Skeletal muscle satellite cell (primary cell): ENCODE measurements at regions not wholly inside any gene's neighbourhood (a gene's known extent, or its start where the extent isn't known, plus 50 kb on each side); places are given as distances from the start of the nearest gene placed in this dataset.

Experiments used
- H3K27me3 ChIP-seq: 2 replicates; pipeline ENCODE4 v1.7.0; 2013; ENCODE audit warnings: low read length; ENCODE audit not compliant: control insufficient read depth, insufficient read depth
- H3K36me3 ChIP-seq: 2 replicates; pipeline ENCODE4 v1.7.0; 2013; ENCODE audit warnings: mild to moderate bottlenecking, control low read depth, low read length; ENCODE audit not compliant: insufficient read depth
- H3K4me1 ChIP-seq: 2 replicates; pipeline ENCODE4 v1.7.0; 2013; ENCODE audit warnings: low read length; ENCODE audit not compliant: control insufficient read depth, insufficient read depth
- H3K4me2 ChIP-seq: 2 replicates; pipeline ENCODE4 v1.7.0; 2013; ENCODE audit warnings: mild to moderate bottlenecking, low read length
- H3K4me3 ChIP-seq: 2 replicates; pipeline ENCODE4 v1.7.0; 2013; ENCODE audit warnings: low read length
- H3K9ac ChIP-seq: 2 replicates; pipeline ENCODE4 v1.7.0; 2013; ENCODE audit warnings: mild to moderate bottlenecking, low read depth, low read length, moderate library complexity
- H3K9me3 ChIP-seq: replicated peaks from 2 replicates; pipeline ENCODE4 v1.7.0; 2013; ENCODE audit warnings: mild to moderate bottlenecking, control low read depth, low read length

- H3K4me1 ChIP-seq, result no peaks in the 10 kb centered on the region
- H3K4me3 ChIP-seq, result no peak overlapping the region
These were observed 243.9 kb downstream of the CDCA7 start for GRCh38 chr2:173598525-173598924.

DNA sequence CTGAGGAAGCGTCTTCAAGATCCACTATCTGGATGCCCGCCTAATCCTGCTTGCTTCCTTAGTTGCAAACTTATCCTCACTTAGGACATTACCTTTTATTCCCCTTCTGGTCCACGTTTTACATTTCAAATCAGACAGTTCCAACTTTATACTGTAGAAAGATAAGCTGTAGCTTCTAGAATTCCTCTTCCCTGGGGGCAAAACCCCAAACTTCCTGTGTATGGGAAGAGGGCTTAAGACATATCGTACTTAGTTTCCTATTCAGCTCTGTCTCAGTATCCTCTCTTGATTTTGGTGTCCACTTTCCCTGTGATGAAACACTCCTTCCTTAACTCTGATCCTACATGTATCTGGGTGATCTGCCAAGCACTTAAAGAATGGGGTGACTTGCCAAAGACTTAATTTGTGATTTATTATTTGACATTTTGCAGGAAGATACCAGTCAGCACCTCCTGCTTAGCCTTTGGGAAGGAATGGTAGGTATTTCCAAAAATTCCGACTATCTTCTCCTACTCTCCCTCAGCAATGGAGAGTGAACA, 245.2 kb downstream of the CDCA7 start:
- H3K4me3 ChIP-seq, result no peak overlapping the region
- H3K9me3 ChIP-seq, result peaks cover 7% of the 10 kb centered on the region
- no peak overlapping the region for H3K9ac ChIP-seq
- no peaks in the 10 kb centered on the region for H3K27me3 ChIP-seq
- no peaks in the 10 kb centered on the region for H3K36me3 ChIP-seq
- no peaks in the 10 kb centered on the region for H3K4me1 ChIP-seq
- no peak overlapping the region for H3K4me2 ChIP-seq

More at GRCh38 chr2:173598525-173598924, 243.9 kb downstream of the CDCA7 start:
- Histone ChIP-seq H3K36me3 (no peaks in the 10 kb centered on the region), H3K27me3 (no peaks in the 10 kb centered on the region), H3K9ac (no peak overlapping the region), H3K4me2 (no peak overlapping the region), H3K9me3 (peaks cover 7% of the 10 kb centered on the region)

DNA sequence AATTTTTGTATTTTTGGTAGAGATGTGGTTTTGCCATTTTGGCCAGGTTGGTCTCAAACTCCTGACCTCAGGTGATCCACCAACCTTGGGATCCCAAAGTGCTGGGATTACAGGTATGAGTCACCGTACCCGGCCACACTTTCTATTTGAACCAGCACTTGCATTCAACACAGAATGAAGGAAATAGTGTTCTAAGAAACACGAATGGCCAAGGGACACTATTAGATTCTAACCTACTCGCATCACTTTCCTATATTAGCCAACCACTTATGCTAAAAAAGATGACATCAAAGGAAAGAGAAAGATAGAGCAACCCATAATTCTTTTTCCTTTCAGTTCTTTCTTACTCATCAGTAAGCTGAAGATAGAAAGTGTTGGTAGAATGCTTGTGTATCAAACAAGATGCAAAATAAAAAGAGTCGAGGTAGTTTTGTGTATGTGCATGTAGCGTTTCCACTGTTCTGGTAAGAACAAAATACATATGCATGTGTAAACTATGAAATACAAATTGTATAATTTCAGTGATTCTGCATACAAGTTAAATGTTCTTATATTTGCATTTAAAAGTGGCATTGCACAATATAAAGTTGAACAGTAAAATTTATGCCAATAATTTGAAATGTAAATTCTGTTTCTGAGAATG, 247.6 kb downstream of the CDCA7 start:
- no peak overlapping the region for H3K9ac ChIP-seq
- H3K4me1 ChIP-seq, result no peaks in the 10 kb centered on the region
- no peaks in the 10 kb centered on the region for H3K36me3 ChIP-seq
- no peak overlapping the region for H3K4me2 ChIP-seq
- H3K4me3 ChIP-seq, result no peak overlapping the region
- H3K27me3 ChIP-seq, result no peaks in the 10 kb centered on the region
- peaks cover 7% of the 10 kb centered on the region for H3K9me3 ChIP-seq

DNA sequence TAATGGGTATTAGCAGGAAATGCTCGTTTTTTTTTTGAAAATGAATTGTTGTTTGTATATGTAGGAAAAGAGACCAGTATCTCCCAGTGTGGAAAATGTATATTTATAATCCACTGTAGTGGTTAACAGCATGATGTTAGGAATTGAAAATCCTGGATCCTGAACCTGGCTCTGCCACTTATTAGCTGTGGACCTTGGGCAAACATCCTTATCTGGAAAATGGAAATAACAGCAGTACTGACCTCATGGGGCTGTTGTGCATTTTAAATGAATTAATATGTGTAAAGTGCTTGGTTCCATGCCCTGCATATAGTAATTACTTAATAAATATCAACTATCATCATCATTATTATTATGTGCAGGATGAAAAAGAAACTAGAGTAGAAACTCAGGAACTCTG, 251.3 kb downstream of the CDCA7 start:
- H3K4me1 ChIP-seq, result no peaks in the 10 kb centered on the region
- H3K4me2 ChIP-seq, result no peak overlapping the region
- H3K4me3 ChIP-seq, result no peak overlapping the region
- H3K27me3 ChIP-seq, result peaks cover 4% of the 10 kb centered on the region
- H3K9me3 ChIP-seq, result no peaks in the 10 kb centered on the region
- no peaks in the 10 kb centered on the region for H3K36me3 ChIP-seq
- no peak overlapping the region for H3K9ac ChIP-seq

GRCh38 chr2:173606619-173607248, 252.1 kb downstream of the CDCA7 start:
- no peaks in the 10 kb centered on the region for H3K4me1 ChIP-seq
- no peaks in the 10 kb centered on the region for H3K36me3 ChIP-seq
- H3K27me3 ChIP-seq, result peaks cover 4% of the 10 kb centered on the region
- no peak overlapping the region for H3K4me3 ChIP-seq
- no peak overlapping the region for H3K9ac ChIP-seq
- H3K4me2 ChIP-seq, result no peak overlapping the region
- no peaks in the 10 kb centered on the region for H3K9me3 ChIP-seq

DNA sequence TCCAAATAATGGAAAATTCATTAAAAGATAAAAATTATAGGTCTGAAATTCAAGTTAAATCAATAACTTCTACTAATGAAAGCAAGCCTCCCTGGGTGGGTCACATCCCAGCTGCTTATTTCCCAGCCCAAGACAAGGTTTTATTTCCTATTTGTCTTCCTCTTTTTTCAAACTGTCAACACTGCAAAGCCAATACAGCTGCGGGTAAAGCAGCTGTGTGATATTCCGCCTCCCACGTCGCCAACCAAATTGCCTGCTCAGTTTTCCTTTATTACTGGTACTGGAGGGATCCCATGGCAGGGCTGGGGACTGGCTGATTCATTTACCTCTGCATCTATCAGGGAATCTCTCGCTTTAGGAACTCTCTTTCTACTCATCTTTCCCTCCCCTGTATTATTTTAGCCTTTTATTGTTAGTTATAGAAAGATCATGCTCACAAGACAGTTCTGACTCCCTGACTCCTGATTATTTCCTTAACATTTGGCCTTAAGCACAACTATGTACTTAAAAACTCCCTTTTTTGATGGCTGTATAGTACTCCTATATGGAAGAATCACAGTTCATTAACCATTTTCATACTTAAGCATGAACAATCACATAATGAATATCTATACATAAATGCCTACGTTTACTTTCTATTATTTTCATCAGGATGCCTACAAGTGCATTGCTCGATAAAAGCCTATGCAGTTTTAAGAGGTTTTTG, 253.1 kb downstream of the CDCA7 start:
- Histone ChIP-seq H3K9me3 (no peaks in the 10 kb centered on the region), H3K9ac (no peak overlapping the region), H3K4me1 (no peaks in the 10 kb centered on the region), H3K36me3 (no peaks in the 10 kb centered on the region), H3K27me3 (peaks cover 4% of the 10 kb centered on the region), H3K4me2 (no peak overlapping the region), H3K4me3 (no peak overlapping the region)

DNA sequence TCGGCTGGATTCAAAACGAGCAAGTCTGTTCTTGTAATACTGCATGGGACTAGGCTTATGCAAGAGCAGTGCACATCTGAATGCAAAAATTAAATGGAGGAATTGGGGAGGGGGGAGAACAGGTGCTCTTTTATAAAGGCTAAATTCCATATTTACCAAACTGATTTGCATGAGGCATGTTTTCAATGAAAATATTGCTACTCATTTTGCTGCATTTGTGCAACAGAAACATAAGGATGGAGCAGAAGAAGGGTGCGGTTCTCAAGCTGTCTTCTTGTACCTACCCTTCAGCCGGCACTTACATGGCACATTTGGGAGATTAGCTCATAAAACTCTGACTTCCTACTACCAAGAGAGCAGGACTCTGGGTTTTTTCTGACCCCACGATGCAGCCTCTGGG, 256.4 kb downstream of the CDCA7 start:
- H3K4me3 ChIP-seq, result no peak overlapping the region
- no peak overlapping the region for H3K9ac ChIP-seq
- no peaks in the 10 kb centered on the region for H3K4me1 ChIP-seq
- H3K4me2 ChIP-seq, result no peak overlapping the region
- no peaks in the 10 kb centered on the region for H3K9me3 ChIP-seq
- peaks cover 4% of the 10 kb centered on the region for H3K27me3 ChIP-seq
- no peaks in the 10 kb centered on the region for H3K36me3 ChIP-seq

DNA sequence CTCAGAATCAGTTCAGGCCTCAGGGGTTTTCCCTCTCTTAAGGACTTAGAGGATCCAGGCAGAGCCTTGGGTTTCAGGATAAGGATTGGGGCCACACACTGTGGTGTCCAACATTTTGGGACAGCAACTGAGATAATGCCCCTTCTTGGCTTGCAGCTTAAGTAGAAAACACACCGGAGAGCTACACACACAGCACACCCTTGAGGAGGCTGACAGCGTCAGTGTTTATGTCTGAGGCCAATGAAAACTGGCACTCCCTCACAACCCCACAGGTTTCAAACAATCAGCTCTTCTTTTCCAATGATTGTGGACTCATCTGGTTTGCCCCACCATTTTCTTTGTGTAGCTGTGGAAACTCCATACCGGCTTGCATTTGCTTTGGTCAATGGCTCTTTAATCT, 257.7 kb downstream of the CDCA7 start:
- peaks cover 4% of the 10 kb centered on the region for H3K27me3 ChIP-seq
- H3K4me2 ChIP-seq, result no peak overlapping the region
- no peaks in the 10 kb centered on the region for H3K36me3 ChIP-seq
- no peak overlapping the region for H3K4me3 ChIP-seq
- H3K9ac ChIP-seq, result no peak overlapping the region
- H3K9me3 ChIP-seq, result no peaks in the 10 kb centered on the region
- H3K4me1 ChIP-seq, result no peaks in the 10 kb centered on the region

- no peak overlapping the region for H3K4me3 ChIP-seq
- H3K9ac ChIP-seq, result no peak overlapping the region
- H3K4me2 ChIP-seq, result no peak overlapping the region
- no peaks in the 10 kb centered on the region for H3K9me3 ChIP-seq
- H3K27me3 ChIP-seq, result peaks cover 4% of the 10 kb centered on the region
- H3K36me3 ChIP-seq, result no peaks in the 10 kb centered on the region
- no peaks in the 10 kb centered on the region for H3K4me1 ChIP-seq
These were observed 258.7 kb downstream of the CDCA7 start for GRCh38 chr2:173613386-173613785.

GRCh38 chr2:173614265-173614930, 259.7 kb downstream of the CDCA7 start:
- Histone ChIP-seq H3K4me2 (no peak overlapping the region), H3K27me3 (peaks cover 4% of the 10 kb centered on the region), H3K4me1 (no peaks in the 10 kb centered on the region)

More at GRCh38 chr2:173614265-173614930, 259.7 kb downstream of the CDCA7 start:
- Histone ChIP-seq H3K9me3 (no peaks in the 10 kb centered on the region), H3K4me3 (no peak overlapping the region), H3K36me3 (no peaks in the 10 kb centered on the region), H3K9ac (no peak overlapping the region)
